ENCODE measurements at regions not wholly inside any gene's neighbourhood (a gene's known extent, or its start where the extent isn't known, plus 50 kb on each side); places are given as distances from the start of the nearest gene placed in this dataset.

DNA sequence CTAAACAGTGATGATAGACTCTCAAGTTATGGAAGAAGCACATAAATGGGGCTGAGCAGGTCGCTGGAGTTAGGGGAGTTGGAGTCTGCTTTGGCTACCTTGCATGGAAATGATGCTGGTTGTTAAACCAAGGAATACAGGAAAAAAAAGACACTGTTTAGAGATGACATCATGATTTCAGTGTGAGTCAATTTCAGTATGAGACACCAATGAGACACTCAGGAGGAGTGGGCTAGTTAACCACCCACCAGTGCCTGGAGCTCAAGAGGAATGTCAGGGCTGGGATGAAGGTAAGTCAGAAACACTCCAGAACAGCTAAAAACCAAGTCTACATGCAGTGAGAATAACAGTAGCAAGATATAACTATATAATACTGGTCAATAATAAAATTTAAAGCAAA lies 303.6 kb downstream of the SOX11 start:
- Histone ChIP-seq H3K27ac (no peak overlapping the region), H3K9me3 (no peaks in the 10 kb centered on the region), H3K4me1 (no peaks in the 10 kb centered on the region), H3K4me3 (no peak overlapping the region), H3K36me3 (no peaks in the 10 kb centered on the region), H3K27me3 (no peaks in the 10 kb centered on the region)
- DNase-seq = no peak
- TF ChIP-seq POLR2A (IDR thresholded peaks at IDR 0.05) = no peak
- no peak for TF ChIP-seq CTCF (IDR thresholded peaks at IDR 0.05)

DNA sequence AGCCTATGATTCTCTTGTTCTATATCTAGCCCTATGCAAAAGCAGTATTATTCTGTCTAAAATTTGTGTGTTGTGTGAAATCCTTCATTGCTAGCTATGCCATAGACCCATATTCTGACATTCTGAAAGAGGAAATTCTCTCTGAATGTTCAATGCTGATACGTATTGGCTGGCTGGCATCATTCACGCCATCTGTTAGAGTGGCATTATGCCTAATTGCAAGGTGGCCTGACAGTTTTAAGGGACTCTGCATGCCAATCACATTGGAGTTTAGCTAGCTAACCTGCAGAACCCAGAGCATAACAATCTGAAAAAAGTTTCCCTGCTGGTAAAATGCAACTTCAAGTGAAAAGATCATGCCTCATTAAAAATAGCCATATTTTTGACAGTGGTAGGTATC lies 316.0 kb downstream of the SOX11 start:
- H3K4me1 ChIP-seq = no peaks in the 10 kb centered on the region
- no peak overlapping the region for H3K27ac ChIP-seq
- no peak for TF ChIP-seq POLR2A (IDR thresholded peaks at IDR 0.05)
- DNase-seq = no peak
- no peak overlapping the region for H3K4me3 ChIP-seq
- H3K9me3 ChIP-seq = no peaks in the 10 kb centered on the region
- no peaks in the 10 kb centered on the region for H3K27me3 ChIP-seq
- H3K36me3 ChIP-seq = no peaks in the 10 kb centered on the region

DNA sequence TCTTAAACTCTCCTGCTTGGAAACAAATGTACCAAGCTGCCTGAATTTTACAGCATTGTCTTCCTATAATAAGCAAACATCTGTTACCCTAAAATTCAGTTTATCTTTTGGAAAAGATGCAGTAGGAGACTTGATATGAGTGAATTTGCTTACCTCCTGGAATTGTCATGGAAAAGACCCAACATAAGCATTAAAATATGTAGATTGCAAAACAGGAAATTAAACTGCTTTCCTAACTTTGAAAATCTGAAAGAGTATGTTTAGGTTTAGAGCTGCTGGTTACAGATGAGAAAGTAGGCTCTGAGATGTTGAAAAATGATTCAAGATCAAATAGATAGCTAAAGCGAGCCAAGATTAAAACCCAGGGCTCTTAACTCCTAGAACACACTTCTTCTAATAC lies 316.5 kb downstream of the SOX11 start:
- Histone ChIP-seq H3K9me3 (no peaks in the 10 kb centered on the region), H3K27me3 (no peaks in the 10 kb centered on the region), H3K27ac (no peak overlapping the region), H3K4me1 (no peaks in the 10 kb centered on the region), H3K36me3 (no peaks in the 10 kb centered on the region), H3K4me3 (no peak overlapping the region)
- no peak for DNase-seq
- TF ChIP-seq CTCF (IDR thresholded peaks at IDR 0.05) (no peak), POLR2A (IDR thresholded peaks at IDR 0.05) (no peak)

DNA sequence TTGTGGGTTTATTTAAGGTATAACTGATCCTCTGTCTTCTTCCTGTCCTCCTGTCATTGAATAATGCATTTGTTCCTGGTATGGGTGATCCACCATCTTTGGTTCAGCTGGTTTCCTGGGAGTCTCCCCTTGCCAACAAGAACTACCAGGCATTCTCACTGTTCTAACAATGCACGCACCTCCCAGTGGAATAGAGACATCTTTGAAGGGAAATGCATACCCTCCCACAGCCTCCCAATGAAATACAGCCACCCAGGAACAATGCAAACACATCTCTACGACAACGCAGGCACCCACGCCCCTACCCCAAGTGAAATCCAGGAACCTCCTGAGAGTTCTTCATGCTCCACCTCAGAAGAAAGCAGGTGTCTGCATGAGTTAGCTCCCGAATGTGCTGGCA lies 318.0 kb downstream of the SOX11 start:
- no peaks in the 10 kb centered on the region for H3K4me1 ChIP-seq
- H3K9me3 ChIP-seq = no peaks in the 10 kb centered on the region
- TF ChIP-seq POLR2A (IDR thresholded peaks at IDR 0.05) (no peak), CTCF (IDR thresholded peaks at IDR 0.05) (no peak)
- H3K36me3 ChIP-seq = no peaks in the 10 kb centered on the region
- no peak overlapping the region for H3K4me3 ChIP-seq
- no peaks in the 10 kb centered on the region for H3K27me3 ChIP-seq
- no peak overlapping the region for H3K27ac ChIP-seq
- DNase-seq = no peak

GRCh38 chr2:6011921-6012320 lies 319.7 kb downstream of the SOX11 start:
- Histone ChIP-seq H3K4me3 (no peak overlapping the region), H3K27ac (no peak overlapping the region), H3K4me1 (no peaks in the 10 kb centered on the region), H3K36me3 (no peaks in the 10 kb centered on the region), H3K27me3 (no peaks in the 10 kb centered on the region), H3K9me3 (no peaks in the 10 kb centered on the region)
- TF ChIP-seq CTCF (IDR thresholded peaks at IDR 0.05) = no peak
- no peak for TF ChIP-seq POLR2A (IDR thresholded peaks at IDR 0.05)
- DNase-seq = no peak

- no peak for DNase-seq
- H3K4me1 ChIP-seq = no peaks in the 10 kb centered on the region
- no peaks in the 10 kb centered on the region for H3K9me3 ChIP-seq
- H3K36me3 ChIP-seq = no peaks in the 10 kb centered on the region
- TF ChIP-seq POLR2A (IDR thresholded peaks at IDR 0.05) (no peak), CTCF (IDR thresholded peaks at IDR 0.05) (no peak)
- no peak overlapping the region for H3K27ac ChIP-seq
- H3K4me3 ChIP-seq = no peak overlapping the region
- H3K27me3 ChIP-seq = no peaks in the 10 kb centered on the region
These were observed 325.6 kb downstream of the SOX11 start for GRCh38 chr2:6017736-6018286.

All from Peyer's patch (tissue), 4 donors.